HepG2 (cell line): ENCODE measurements at regions not wholly inside any gene's neighbourhood (a gene's known extent, or its start where the extent isn't known, plus 50 kb on each side); places are given as distances from the start of the nearest gene placed in this dataset.

ENCODE experiments used
- ATAC-seq: fragments of 200-7000 bp; cut with Tn5 transposase; 3 replicates; pipeline ENCODE4 v1.9.1; 2020; ENCODE audit warnings: mild to moderate bottlenecking, moderate library complexity
- BruUV-seq: library from RNA; stranded (reverse); fragments of 400-500 nt; replicated peaks from 2 replicates; lab custom pipeline; 2021; lab: Mats Ljungman, UMichigan
- CTCF ChIA-PET: fragments of 300-600 bp; formaldehyde crosslinking; extraction: SDS; loops from one replicate; lab custom pipeline; 2021; ENCODE audit warnings: low total read pairs, inconsistent platforms, low intra/inter-chr PET ratio; lab: Yijun Ruan, JAX
- POLR2A ChIA-PET: fragments of 350-600 bp; sonication (Branson Sonifier 250); formaldehyde crosslinking; loops from one replicate; lab custom pipeline; 2020; ENCODE audit warnings: antibody characterized with exemption, inconsistent platforms; lab: Yijun Ruan, JAX
- DNase-seq: peaks from one replicate; pipeline ENCODE4 v3.0.0-alpha.2; 2015; ENCODE audit warnings: low spot score
- FAIRE-seq: peaks from 3 replicates; lab custom pipeline; 2011; peaks lifted over from hg19 to GRCh38; lab: Jason Lieb, UNC
- H2AFZ ChIP-seq: one replicate; pipeline ENCODE4 v1.6.1; 2011; ENCODE audit warnings: low read length, inconsistent platforms
- H3K27ac ChIP-seq: fragments of 300-600 bp; 3 replicates; pipeline ENCODE4 v1.8.0; 2011; ENCODE audit warnings: mixed run types, mild to moderate bottlenecking, mixed read lengths, low read length, inconsistent platforms; ENCODE audit not compliant: insufficient read depth; ENCODE audit errors: extremely low read length
- H3K27me3 ChIP-seq, 2 experiments: fragments of 200-600 bp in 1 of 2; 2 replicates in 1 of 2; 3 replicates in 1 of 2; pipeline versions ENCODE4 v1.6.0 to v1.8.0; 2011; ENCODE audit warnings: low read length in 2 of 2, mild to moderate bottlenecking in 2 of 2, moderate library complexity in 2 of 2, inconsistent platforms in 1 of 2; ENCODE audit not compliant: insufficient read depth in 2 of 2, control insufficient read depth in 1 of 2
- H3K36me3 ChIP-seq, 2 experiments: fragments of 200-600 bp in 1 of 2; replicated peaks in 1 of 2; 2 replicates in 1 of 2; 3 replicates in 1 of 2; pipeline versions ENCODE4 v1.5.1 to v1.8.0; 2011; ENCODE audit warnings: low read length in 2 of 2, inconsistent platforms in 1 of 2; ENCODE audit not compliant: insufficient read depth in 2 of 2, control insufficient read depth in 1 of 2
- H3K4me1 ChIP-seq: 2 replicates; pipeline ENCODE4 v1.5.1; 2012; ENCODE audit warnings: low read length, inconsistent platforms; ENCODE audit not compliant: insufficient read depth
- H3K4me2 ChIP-seq: 2 replicates; pipeline ENCODE4 v1.6.0; 2011; ENCODE audit warnings: low read depth, low read length, inconsistent platforms
- H3K4me3 ChIP-seq, 3 experiments: fragments of 200-600 bp in 1 of 3; sonication (generic), shearing (Covaris generic) in 1 of 3; replicated peaks in 1 of 3; 2 replicates each; pipeline ENCODE4 v1.5.1; 2011 to 2016; ENCODE audit warnings: low read length in 3 of 3, inconsistent platforms in 2 of 3, low read depth in 2 of 3, mild to moderate bottlenecking in 2 of 3, control low read depth in 1 of 3, mixed read lengths in 1 of 3; ENCODE audit not compliant: insufficient read depth in 1 of 3
- H3K79me2 ChIP-seq: one replicate; pipeline ENCODE4 v1.6.1; 2011; ENCODE audit warnings: low read length, inconsistent platforms; ENCODE audit not compliant: insufficient read depth
- H3K9ac ChIP-seq: 2 replicates; pipeline ENCODE4 v1.6.0; 2011; ENCODE audit warnings: mild to moderate bottlenecking, low read depth, low read length, inconsistent platforms; ENCODE audit not compliant: insufficient read depth
- H3K9me3 ChIP-seq: 2 replicates; pipeline ENCODE4 v1.5.1; 2012; ENCODE audit warnings: mild to moderate bottlenecking, low read length
- H4K20me1 ChIP-seq: 2 replicates; pipeline ENCODE4 v1.6.0; 2011; ENCODE audit warnings: inconsistent platforms, mild to moderate bottlenecking, low read length, moderate library complexity; ENCODE audit not compliant: insufficient read depth
- ATF7 ChIP-seq, 2 experiments: fragments of 450-650 bp in 1 of 2; sonication (generic) in 1 of 2; formaldehyde crosslinking in 1 of 2; IDR thresholded peaks; 2 replicates each; pipeline versions ENCODE4 v1.4.0 to v1.6.1; 2016 to 2020; ENCODE audit warnings: antibody characterized with exemption in 1 of 2, mild to moderate bottlenecking in 1 of 2, missing genetic modification reagents in 1 of 2
- DR1 ChIP-seq: sonication (generic); formaldehyde crosslinking; IDR thresholded peaks from 2 replicates; pipeline ENCODE4 v1.8.0; 2021; ENCODE audit warnings: mild to moderate bottlenecking, missing genetic modification reagents, inconsistent platforms
- HNRNPUL1 ChIP-seq: fragments of 200-400 bp; formaldehyde crosslinking; IDR thresholded peaks from 2 replicates; pipeline ENCODE4 v1.6.1; 2017; ENCODE audit warnings: low read depth, mild to moderate bottlenecking, low read length, moderate library complexity
- MXD1 ChIP-seq: sonication (generic); formaldehyde crosslinking; IDR thresholded peaks from 2 replicates; pipeline ENCODE4 v1.4.0; 2020; ENCODE audit warnings: mild to moderate bottlenecking, missing genetic modification reagents
- ZIK1 ChIP-seq: sonication (generic); formaldehyde crosslinking; IDR thresholded peaks from 2 replicates; pipeline ENCODE4 v1.5.0; 2020; ENCODE audit warnings: mild to moderate bottlenecking, low read depth, missing genetic modification reagents, borderline replicate concordance
- ZNF264 ChIP-seq: sonication (generic); formaldehyde crosslinking; IDR thresholded peaks from 2 replicates; pipeline ENCODE4 v1.4.0; 2020; ENCODE audit warnings: missing genetic modification reagents
- WGBS: methylation state at CpG from one replicate; pipeline ENCODE4 v1.1.6; 2017; ENCODE audit warnings: low lambda C conversion rate; 5-methylcytosine and 5-hydroxymethylcytosine counted together
- in situ Hi-C: cut with HindIII; loops from 2 replicates; pipeline ENCODE4 v1.10.0; 2017; ENCODE audit warnings: low pct_unique_long_range_greater_than_20kb; ENCODE audit not compliant: extremely low pct_ligation_motif_present
- intact Hi-C: fragments of 100-400 bp; cut with micrococcal nuclease; formaldehyde crosslinking; loops from one replicate; pipeline ENCODE4 v1.10.0; 2022; ENCODE audit not compliant: unreplicated experiment

- Histone ChIP-seq H3K9me3 (no peaks in the 10 kb centered on the region), H3K36me3 (no peaks in the 10 kb centered on the region), H3K4me1 (no peaks in the 10 kb centered on the region), H2AFZ (no peak overlapping the region), H3K4me2 (no peak overlapping the region), H3K79me2 (no peaks in the 10 kb centered on the region), H3K27ac (no peak overlapping the region), H3K9ac (no peak overlapping the region), H4K20me1 (no peaks in the 10 kb centered on the region), H3K4me3 (no peak overlapping the region), H3K27me3 (no peaks in the 10 kb centered on the region)
- no peak for FAIRE-seq
- DNase-seq: no peak
- POLR2A ChIA-PET: no interaction called here
- no peak for TF ChIP-seq HNRNPUL1
- TF ChIP-seq ZIK1 (CRISPR knock-in tag): no peak
- no peak for TF ChIP-seq MXD1 (CRISPR knock-in tag)
- no peak for TF ChIP-seq ZNF264 (CRISPR knock-in tag)
- CTCF ChIA-PET: no interaction called here
- in situ Hi-C loops (no loop called here), intact Hi-C loops (no loop called here)
- BruUV-seq: no TSS peak
- WGBS: no CpG with 5 or more reads among the region's 1 CpG
- ATAC-seq: no peak
Measured at GRCh38 chrX:116806288-116806802, 343.6 kb upstream of the CT83 start.

- Histone ChIP-seq H3K4me1 (no peaks in the 10 kb centered on the region), H3K27ac (no peak overlapping the region), H2AFZ (no peak overlapping the region), H3K79me2 (no peaks in the 10 kb centered on the region), H3K36me3 (no peaks in the 10 kb centered on the region), H3K27me3 (no peaks in the 10 kb centered on the region), H3K9ac (no peak overlapping the region), H4K20me1 (no peaks in the 10 kb centered on the region), H3K4me3 (no peak overlapping the region), H3K4me2 (no peak overlapping the region), H3K9me3 (no peaks in the 10 kb centered on the region)
- BruUV-seq: no TSS peak
- FAIRE-seq (no peak), DNase-seq (no peak), ATAC-seq (no peak)
- TF ChIP-seq DR1: no peak
- peak; percentile 40; the same call in 1 of the 2 replicates for TF ChIP-seq ATF7 (IDR thresholded peaks at IDR 0.05)
- no peak for TF ChIP-seq ATF7 (CRISPR knock-in tag; IDR thresholded peaks at IDR 0.05)
- in situ Hi-C loops (no loop called here), intact Hi-C loops (no loop called here)
- ChIA-PET CTCF (no interaction called here), POLR2A (no interaction called here)
Measured at GRCh38 chrX:116801943-116802342, 339.2 kb upstream of the CT83 start.
